SIG-M5 (cell line): ENCODE measurements at regions not wholly inside any gene's neighbourhood (a gene's known extent, or its start where the extent isn't known, plus 50 kb on each side); places are given as distances from the start of the nearest gene placed in this dataset.

ENCODE experiments used
- DNase-seq: peaks from one replicate; lab custom pipeline; 2025; lab: John Stamatoyannopoulos, UW

DNA sequence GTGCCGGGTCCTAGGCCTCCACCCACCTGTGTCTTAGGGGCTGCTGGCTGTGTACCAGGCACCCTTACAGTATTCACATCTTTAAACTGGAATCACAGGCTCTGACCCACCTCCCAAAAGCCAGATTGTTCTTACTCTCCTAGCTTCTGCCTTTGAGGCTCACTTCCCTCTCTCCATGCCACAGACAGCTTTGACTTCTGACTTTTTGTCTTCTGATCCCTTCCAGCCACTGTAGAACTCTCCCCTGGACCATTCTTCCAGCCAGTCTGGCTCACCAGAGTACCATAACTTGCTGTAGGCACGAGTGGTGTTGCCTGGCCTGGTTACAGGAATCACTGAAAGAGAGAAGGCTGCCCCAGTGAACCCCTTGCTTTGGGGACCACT lies 58.1 kb upstream of the STUM start:
- DNase-seq = no peak

DNA sequence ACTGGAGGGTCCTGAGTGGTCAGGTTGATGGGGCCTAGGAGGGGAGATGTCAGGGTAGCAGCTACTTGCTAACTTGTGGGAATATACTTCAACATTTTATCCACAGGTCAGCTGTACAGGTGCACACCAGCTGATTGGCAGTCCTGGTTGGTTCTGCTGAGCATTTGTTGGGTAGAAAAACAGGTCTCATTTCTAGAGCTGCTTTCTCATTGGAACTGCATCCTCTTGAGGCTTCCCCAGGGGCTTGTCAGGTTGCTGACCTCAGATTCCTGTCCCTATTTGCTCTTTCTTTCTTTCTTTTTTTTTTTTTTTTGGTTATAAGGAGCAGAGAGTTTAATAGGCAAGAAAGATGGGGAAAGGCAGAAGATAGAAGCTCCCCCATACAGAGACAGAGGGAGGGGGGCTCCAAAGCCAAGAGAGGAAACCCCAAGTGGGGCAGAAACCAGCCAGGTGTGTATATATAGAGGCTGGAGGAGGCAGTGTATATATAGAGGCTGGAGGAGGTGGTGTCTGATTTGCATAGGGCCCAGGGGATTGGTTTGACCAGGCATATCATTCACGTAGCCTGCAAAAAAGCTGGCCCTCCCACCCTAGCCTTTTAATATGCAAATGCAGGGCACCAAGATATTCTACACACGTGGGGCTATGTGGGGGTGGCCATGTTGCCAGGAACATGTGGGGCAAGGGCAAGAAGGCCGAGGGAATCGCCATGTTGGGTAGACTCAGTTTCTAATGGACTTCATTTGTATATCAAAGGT lies 57.3 kb upstream of the STUM start:
- no peak for DNase-seq

GRCh38 chr1:226492426-226493137 lies 56.0 kb upstream of the STUM start:
- no peak for DNase-seq

- DNase-seq = no peak
Observed at GRCh38 chr1:226494092-226494609, 54.4 kb upstream of the STUM start.

GRCh38 chr1:226495716-226496115 lies 52.8 kb upstream of the STUM start:
- DNase-seq = no peak

DNA sequence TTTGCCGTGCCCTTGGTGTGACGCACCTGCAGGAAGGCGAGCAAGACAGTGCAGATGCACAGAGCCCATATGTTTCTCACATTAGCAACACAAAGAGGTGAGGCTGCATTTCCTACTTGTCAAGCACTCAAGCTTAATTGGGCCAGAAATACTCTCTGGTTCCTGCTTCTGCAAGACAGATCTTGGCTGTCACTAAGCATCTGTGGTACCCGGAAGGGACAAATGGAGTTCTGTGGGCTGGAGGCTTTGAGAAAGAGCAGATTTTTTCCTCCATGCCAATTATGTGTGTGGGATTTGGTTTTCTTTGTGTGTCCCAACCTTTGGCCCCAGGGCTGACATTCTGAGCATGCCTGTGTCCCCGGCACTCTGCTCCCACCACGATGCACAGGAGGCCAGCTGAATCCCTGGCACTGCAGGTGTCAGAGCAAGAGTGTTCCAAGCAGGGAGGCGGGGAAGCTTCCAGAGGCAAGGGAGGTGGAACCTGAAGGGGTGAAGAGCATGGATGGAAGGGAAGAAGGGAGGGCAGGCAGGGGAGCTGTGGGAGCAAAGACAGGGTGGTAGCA lies 52.0 kb upstream of the STUM start:
- no peak for DNase-seq

- DNase-seq = no peak
Observed at GRCh38 chr1:226497276-226497833, 51.2 kb upstream of the STUM start.

- DNase-seq = no peak
Observed at GRCh38 chr1:226497991-226498639, 50.4 kb upstream of the STUM start.

DNA sequence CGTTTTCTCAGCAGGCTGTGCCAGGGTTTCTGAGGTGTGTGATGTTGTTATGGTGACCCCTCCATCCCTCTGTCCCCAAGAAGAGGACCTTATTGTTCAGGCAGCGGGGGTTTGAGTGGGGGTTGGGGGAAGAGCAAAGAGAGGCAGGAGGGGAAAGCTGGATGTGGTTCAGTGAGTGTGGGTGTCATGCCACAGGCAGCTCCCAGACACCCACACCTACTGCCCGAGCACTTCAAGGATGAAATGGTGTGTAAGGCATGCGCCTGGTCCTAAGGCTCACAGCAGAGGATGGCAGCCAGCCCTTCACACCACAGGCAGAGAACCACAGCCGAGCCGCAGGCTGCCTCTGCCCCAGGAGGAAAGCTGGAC lies 49.9 kb upstream of the STUM start:
- no peak for DNase-seq
